Tibial nerve (tissue), 4 donors: ENCODE measurements at regions not wholly inside any gene's neighbourhood (a gene's known extent, or its start where the extent isn't known, plus 50 kb on each side); places are given as distances from the start of the nearest gene placed in this dataset.

Source experiments
- DNase-seq, 2 donors: peaks; one replicate each; pipeline ENCODE4 v3.0.0-alpha.2; 2019; ENCODE audit warnings: low spot score in 2 of 2
- H3K27ac ChIP-seq, 4 donors: fragments of 200-600 bp; sonication (generic) in 3 of 4; one replicate each; pipeline ENCODE4 v1.5.1; 2017 to 2019; ENCODE audit warnings: mild to moderate bottlenecking in 1 of 4
- H3K27me3 ChIP-seq, 2 donors: fragments of 200-600 bp; sonication (generic) in 1 of 2; one replicate each; pipeline versions ENCODE4 v1.5.1 to v1.6.0; 2017 to 2019
- H3K36me3 ChIP-seq, 3 donors: fragments of 200-600 bp; sonication (generic); one replicate each; pipeline ENCODE4 v1.5.1; 2018 to 2019
- H3K4me1 ChIP-seq, 4 donors: fragments of 200-600 bp; sonication (generic) in 3 of 4; one replicate each; pipeline ENCODE4 v1.5.1; 2017 to 2019
- H3K4me3 ChIP-seq, 4 donors: fragments of 200-600 bp; sonication (generic) in 3 of 4; one replicate each; pipeline ENCODE4 v1.5.1; 2017 to 2019; ENCODE audit warnings: mild to moderate bottlenecking in 1 of 4, moderate library complexity in 1 of 4
- H3K9me3 ChIP-seq, 4 donors: fragments of 200-600 bp; sonication (generic) in 3 of 4; one replicate each; pipeline ENCODE4 v1.5.1; 2017 to 2019
- CTCF ChIP-seq, 5 experiments: fragments of 200-600 bp in 3 of 5; fragments of 450-650 bp in 2 of 5; sonication (generic) in 3 of 5; IDR thresholded peaks; one replicate each; pipeline ENCODE4 v1.5.1; 2016 to 2019; ENCODE audit warnings: antibody characterized with exemption in 5 of 5, mild to moderate bottlenecking in 3 of 5, moderate library complexity in 2 of 5
- EP300 ChIP-seq, 2 donors: sonication (generic); formaldehyde crosslinking; IDR thresholded peaks; one replicate each; pipeline ENCODE4 v1.6.1; 2017; ENCODE audit warnings: antibody characterized with exemption in 2 of 2, mild to moderate bottlenecking in 1 of 2
- POLR2A ChIP-seq, 2 donors: fragments of 450-650 bp; IDR thresholded peaks; one replicate each; pipeline ENCODE4 v1.6.1; 2017; ENCODE audit warnings: antibody characterized with exemption in 2 of 2, mild to moderate bottlenecking in 2 of 2, moderate library complexity in 2 of 2
- WGBS, 2 donors: methylation state at CpG; one replicate each; pipeline ENCODE4 v1.1.5; 2018; 5-methylcytosine and 5-hydroxymethylcytosine counted together

GRCh38 chr18:26656944-26657536 is 108.7 kb upstream of the KCTD1 start:
- Histone ChIP-seq H3K27ac (peak overlapping the region; percentile 84 to 95 (median 86)), H3K9me3 (no peaks in the 10 kb centered on the region), H3K27me3 (peaks cover 0 to 10% of the 10 kb centered on the region in 2 donors), H3K4me1 (peaks cover 0 to 37% (median 5%) of the 10 kb centered on the region in 4 donors), H3K36me3 (no peaks in the 10 kb centered on the region), H3K4me3 (peak overlapping the region; percentile 58 to 87 (median 66))
- 0% methylated on average over 10 to 16 of the region's 52 CpGs for WGBS, 2 donors
- peak in 1 of 2 donors; percentile 36 for TF ChIP-seq EP300 (IDR thresholded peaks at IDR 0.05)
- TF ChIP-seq POLR2A (IDR thresholded peaks at IDR 0.05) = peak; percentile 8 to 42
- peak in 3 of 5 experiments; percentile 25 to 46 (median 40) for TF ChIP-seq CTCF (IDR thresholded peaks at IDR 0.05)
- peak; percentile 28 to 42 for DNase-seq

- Histone ChIP-seq H3K27ac (peak overlapping the region; percentile 84 to 95 (median 86)), H3K4me1 (peaks cover 0 to 37% (median 5%) of the 10 kb centered on the region in 4 donors), H3K9me3 (no peaks in the 10 kb centered on the region), H3K36me3 (no peaks in the 10 kb centered on the region), H3K4me3 (peak overlapping the region; percentile 55 to 87 (median 62)), H3K27me3 (peaks cover 0 to 10% of the 10 kb centered on the region in 2 donors)
- DNase-seq = no peak
- TF ChIP-seq CTCF (IDR thresholded peaks at IDR 0.05) = no peak
- WGBS, 2 donors = 1% methylated on average over 38 to 52 of the region's 68 CpGs
These were observed 108.1 kb upstream of the KCTD1 start for GRCh38 chr18:26656431-26656943.

GRCh38 chr18:26655525-26656430 is 107.4 kb upstream of the KCTD1 start:
- WGBS, 2 donors = 2% methylated on average over 58 of the region's 58 CpGs
- Histone ChIP-seq H3K9me3 (no peaks in the 10 kb centered on the region), H3K36me3 (no peaks in the 10 kb centered on the region), H3K4me1 (peaks cover 0 to 42% (median 7%) of the 10 kb centered on the region in 4 donors), H3K4me3 (peak overlapping the region; percentile 55 to 87 (median 62)), H3K27me3 (peaks cover 0 to 9% of the 10 kb centered on the region in 2 donors), H3K27ac (peak overlapping the region; percentile 84 to 95 (median 86))
- TF ChIP-seq EP300 (IDR thresholded peaks at IDR 0.05) (peak in 1 of 2 donors; percentile 30), POLR2A (IDR thresholded peaks at IDR 0.05) (no peak), CTCF (IDR thresholded peaks at IDR 0.05) (peak in 4 of 5 experiments; percentile 17 to 34 (median 19))
- DNase-seq = peak in 1 of 2 donors; percentile 22

GRCh38 chr18:26654616-26655524 is 106.5 kb upstream of the KCTD1 start:
- Histone ChIP-seq H3K4me3 (peak overlapping the region in 2 of 4 donors; percentile 67 to 87), H3K27me3 (peaks cover 0 to 2% of the 10 kb centered on the region in 2 donors), H3K4me1 (peaks cover 0 to 45% (median 7%) of the 10 kb centered on the region in 4 donors), H3K9me3 (no peaks in the 10 kb centered on the region), H3K36me3 (no peaks in the 10 kb centered on the region), H3K27ac (peak overlapping the region in 3 of 4 donors; percentile 85 to 95 (median 86))
- WGBS, 2 donors = 5 to 12% methylated on average over 12 of the region's 12 CpGs
- no peak for DNase-seq
- TF ChIP-seq CTCF (IDR thresholded peaks at IDR 0.05) (no peak), EP300 (IDR thresholded peaks at IDR 0.05) (no peak), POLR2A (IDR thresholded peaks at IDR 0.05) (no peak)
